GM18511 (cell line): ENCODE measurements at regions not wholly inside any gene's neighbourhood (a gene's known extent, or its start where the extent isn't known, plus 50 kb on each side); places are given as distances from the start of the nearest gene placed in this dataset.
"Not testable (repeated sequence)": the region's sequence is repeated elsewhere in the genome, so short reads cannot be mapped to it uniquely, and the experiment has no call there.

Experiments
- ATAC-seq: cut with Tn5 transposase; IDR thresholded peaks from one replicate; pipeline ENCODE4 v1.9.1; 2021; ENCODE audit warnings: mild to moderate bottlenecking, moderate library complexity; ENCODE audit not compliant: unreplicated experiment

DNA sequence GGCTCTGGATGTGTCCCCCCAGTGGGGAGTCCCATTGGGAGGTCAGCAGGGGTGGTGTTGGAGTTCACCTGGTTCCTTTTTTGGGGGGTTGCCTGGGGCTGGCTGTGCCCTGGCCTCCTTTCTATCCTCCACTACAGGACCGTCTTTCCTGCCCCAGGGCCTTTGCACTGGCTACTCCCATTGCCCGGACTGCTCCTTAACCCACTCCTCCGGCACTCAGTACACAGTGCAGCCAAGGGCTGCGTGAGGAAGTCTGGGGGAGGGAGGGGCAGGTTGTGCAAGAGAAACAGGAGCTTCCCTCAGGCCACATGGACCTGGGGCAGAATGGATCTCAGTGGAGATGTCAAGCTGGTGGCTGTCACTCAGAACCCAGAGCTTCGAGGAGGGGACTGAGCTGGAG is 429.3 kb upstream of the SULF2 start:
- ATAC-seq: no peak

DNA sequence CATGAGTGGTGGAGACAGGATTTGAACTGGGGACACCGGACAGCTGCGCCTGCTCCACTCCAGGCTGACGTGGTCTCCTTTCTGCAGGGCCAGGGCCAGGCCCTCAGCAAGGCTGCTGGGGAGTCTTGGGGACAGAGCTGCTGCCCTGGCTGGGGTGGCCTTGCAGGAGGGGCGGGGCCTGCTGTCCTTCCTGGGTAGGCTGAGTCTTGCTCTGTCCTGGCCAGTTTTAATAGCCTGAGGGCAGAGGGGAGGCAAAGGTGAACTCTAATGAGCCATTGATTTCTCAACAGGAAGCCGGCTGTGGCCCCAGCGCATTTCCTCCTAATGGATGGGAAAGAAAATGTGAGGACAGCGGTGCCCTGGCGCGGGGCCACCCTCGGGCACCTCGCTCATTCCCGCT is 428.4 kb upstream of the SULF2 start:
- ATAC-seq: not testable (repeated sequence)

DNA sequence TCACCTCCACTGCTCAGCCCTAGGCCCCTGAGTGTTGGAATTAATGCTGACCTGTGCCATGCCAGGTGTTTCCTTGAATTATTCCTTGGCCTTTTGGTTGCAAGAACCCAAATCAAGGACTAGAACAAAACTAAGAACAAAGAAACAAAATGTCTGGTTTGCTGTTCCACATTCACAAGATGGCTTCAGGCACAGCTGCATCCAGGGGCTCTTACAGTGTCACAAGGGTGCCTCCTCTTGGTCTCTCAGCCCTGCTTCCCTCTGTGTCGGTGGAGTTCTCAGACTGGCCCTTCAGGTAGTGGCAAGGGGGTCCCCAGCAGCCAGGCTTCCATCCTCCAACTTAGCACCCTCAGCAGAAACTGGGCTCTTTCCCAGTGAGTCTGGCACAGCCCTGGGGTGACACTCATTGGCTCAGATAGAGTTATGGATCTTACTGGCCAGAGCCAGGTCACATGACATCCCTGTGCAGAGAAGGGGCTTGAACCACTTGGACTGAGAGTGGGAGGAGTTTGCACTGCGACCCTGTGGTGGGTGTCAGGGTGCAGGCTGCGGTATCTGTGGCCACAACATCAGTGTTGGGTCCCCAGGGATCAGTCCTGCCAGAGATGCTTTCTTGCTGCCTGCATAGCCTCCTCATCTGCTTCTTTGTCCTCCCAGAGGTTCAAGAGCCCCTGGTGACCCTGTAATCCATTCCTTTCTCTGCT is 427.7 kb upstream of the SULF2 start:
- ATAC-seq: no peak

DNA sequence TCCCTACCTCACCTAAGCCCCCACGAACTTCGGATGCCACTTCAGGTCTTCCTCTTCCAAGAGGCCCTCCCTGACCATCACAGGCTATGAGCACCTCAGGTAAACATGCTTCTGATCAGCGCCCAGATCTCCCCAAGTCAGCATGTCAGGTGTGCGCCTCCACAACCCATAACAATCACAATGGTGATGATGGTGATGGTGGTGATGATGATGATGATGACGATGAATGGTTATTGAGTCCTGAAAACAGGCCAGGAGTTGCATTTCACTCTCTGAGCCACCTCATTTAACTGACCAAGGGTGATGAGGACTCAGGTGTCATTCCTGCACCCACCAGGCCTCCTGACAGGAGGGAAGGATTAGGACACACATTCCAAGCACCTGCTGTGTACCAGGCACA is 426.6 kb upstream of the SULF2 start:
- no peak for ATAC-seq

DNA sequence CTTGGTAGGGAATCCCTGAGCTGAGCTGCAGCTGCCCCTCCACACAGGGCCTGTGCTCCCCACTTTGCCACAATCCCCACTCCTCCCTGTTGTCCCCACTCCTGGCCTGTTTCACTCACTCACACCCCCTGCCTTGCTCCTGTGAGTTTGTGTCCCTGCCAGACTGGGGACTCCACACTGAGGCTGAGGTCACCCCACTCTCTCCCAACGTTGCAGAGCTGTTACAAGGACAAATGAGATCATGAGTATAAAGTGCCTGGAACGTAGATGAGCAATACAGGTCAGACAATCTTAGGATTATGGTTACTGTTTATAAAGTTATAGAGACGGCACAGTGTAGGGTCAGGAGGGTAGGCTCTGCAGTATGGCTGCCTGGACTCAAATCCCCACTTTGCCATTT is 426.0 kb upstream of the SULF2 start:
- ATAC-seq: no peak

GRCh38 chr20:48210111-48211027 is 425.1 kb upstream of the SULF2 start:
- ATAC-seq: no peak

DNA sequence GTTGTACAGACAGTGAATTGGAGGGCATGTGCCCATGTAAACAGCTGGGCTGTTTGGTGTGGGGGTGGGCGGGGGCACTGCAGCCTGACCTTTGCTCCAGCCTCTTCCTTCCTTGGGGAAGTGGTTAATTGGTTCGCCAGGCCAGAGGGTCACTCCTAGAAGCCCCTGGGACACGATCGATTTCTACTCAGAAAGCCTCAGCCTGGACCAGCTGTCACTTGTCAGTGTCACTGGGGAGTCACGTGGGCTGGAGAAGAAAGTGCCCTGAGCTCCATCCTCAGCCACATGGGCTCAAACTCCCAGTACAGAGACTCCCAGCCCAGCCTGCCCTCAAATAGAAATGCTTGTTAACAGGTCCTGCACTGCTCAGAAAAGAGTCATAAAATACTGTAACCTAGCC is 423.8 kb upstream of the SULF2 start:
- no peak for ATAC-seq

- no peak for ATAC-seq
Observed at GRCh38 chr20:48208176-48208575, 422.9 kb upstream of the SULF2 start.

DNA sequence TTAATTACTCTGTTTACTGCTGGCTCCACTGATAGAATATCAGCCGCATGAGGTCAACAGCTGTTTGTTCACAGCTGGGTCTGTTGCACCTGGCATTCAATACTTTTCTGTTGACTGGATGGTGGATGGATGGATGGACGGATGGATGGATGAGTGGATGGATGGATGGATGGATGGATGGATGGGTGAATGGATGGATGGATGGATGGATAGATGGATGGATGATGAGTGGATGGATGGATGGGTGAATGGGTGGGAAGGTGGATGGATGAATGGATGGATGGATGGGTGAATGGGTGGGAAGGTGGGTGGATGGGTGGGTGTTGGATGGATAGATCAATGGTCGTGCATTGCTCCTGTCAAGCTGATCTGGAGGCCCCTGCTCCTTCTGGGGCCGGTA is 422.2 kb upstream of the SULF2 start:
- no peak for ATAC-seq

DNA sequence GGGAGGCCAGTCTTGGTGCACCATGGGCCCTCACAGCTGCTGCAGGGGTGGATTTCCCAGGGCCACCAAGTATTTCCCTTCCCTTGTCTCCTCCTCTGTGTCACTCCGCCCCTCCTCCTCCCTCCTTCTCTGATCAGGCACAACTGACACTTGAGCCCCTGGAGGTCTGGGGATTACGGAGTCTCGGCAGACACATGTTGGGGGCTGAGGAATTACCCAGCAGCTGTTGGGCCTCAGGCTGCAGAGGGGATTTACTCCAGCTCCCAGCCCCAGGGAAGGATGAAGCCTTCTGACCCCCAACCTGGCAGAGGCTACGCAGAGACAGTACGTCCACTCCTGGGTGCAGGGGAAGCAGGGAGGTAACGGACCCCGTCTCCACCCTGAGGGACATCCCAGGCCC is 420.5 kb upstream of the SULF2 start:
- no peak for ATAC-seq

DNA sequence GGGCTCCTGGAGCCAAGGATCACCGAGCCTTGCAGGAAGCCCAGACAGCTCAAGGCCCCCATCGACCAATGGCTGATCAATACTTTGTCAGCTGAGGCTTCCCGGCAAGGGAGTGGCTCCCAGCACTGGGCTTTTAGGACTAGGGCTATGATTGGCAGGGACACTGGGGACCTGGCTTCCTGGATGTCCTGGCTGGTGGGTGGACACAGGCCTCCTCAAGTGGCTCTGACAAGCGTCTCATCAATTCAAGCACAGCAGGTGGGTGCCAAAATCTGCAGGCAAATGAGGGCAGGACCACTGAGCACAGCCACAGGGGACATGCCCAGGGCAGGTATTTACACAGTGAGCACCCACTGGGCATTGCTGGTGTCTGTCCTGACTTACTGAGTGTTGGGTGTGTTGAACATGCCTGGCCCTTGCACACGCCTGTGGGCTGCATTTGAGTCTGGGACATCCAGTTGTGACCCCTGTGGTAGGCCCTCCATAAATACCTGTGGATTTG is 420.1 kb upstream of the SULF2 start:
- ATAC-seq: no peak

GRCh38 chr20:48204499-48204898 is 419.2 kb upstream of the SULF2 start:
- ATAC-seq: no peak

- ATAC-seq: no peak
Observed at GRCh38 chr20:48203252-48203651, 418.0 kb upstream of the SULF2 start.

DNA sequence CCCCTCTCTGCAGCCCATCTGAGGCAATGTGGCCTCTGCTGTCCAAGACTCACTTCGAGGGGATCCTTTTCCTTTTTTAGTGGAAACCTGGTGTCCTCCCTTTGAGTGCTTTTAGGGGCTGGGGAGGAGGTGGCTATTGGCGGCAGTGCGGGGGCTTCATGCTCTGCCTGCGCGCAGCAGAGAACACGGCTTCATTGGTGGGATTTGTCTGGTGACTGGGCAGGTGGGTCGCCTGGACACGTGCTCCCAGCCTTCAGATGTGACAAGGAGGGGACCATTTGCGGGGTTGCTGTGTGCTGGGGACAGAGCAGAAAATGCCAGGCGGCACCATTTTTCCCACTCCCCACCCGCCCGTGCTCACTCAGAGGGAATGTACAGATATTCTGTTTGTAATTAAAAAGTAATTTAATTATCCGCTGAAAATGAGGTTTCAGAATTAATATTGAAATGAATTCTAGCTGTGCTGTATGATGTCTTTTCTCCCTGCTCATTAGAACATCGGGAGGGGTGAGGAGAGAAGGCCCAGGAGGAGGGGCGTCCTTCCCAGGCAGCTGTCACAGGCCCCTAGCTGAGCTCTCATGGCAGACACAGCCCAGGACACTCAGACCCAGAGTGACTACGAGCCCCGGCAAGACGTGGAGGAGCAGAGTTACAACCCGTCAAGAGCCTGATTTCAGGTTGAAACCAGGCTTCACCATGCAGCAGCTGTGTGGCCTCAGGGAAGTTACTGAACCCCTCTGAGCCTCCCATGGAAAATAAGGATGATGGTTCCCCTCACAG is 417.2 kb upstream of the SULF2 start:
- ATAC-seq: no peak

- ATAC-seq: no peak
Observed at GRCh38 chr20:48201885-48202284, 416.6 kb upstream of the SULF2 start.

- no peak for ATAC-seq
Observed at GRCh38 chr20:48201188-48201587, 415.9 kb upstream of the SULF2 start.

GRCh38 chr20:48198929-48199451 is 413.7 kb upstream of the SULF2 start:
- no peak for ATAC-seq

- no peak for ATAC-seq
Observed at GRCh38 chr20:48197066-48197465, 411.8 kb upstream of the SULF2 start.

- ATAC-seq: no peak
Observed at GRCh38 chr20:48196486-48196885, 411.2 kb upstream of the SULF2 start.

GRCh38 chr20:48196001-48196400 is 410.7 kb upstream of the SULF2 start:
- ATAC-seq: no peak
